ENCODE measurements at regions not wholly inside any gene's neighbourhood (a gene's known extent, or its start where the extent isn't known, plus 50 kb on each side); places are given as distances from the start of the nearest gene placed in this dataset.

GRCh38 chr4:55175779-55176231 lies 50.4 kb upstream of the KDR start:
- no peak overlapping the region for H3K27ac ChIP-seq
- H3K36me3 ChIP-seq = no peaks in the 10 kb centered on the region
- TF ChIP-seq CTCF (IDR thresholded peaks at IDR 0.05; ENCODE audit: low read depth, low read length) = no peak
- peaks cover 4% of the 10 kb centered on the region for H3K4me1 ChIP-seq (ENCODE audit: low read depth)
- no peaks in the 10 kb centered on the region for H3K27me3 ChIP-seq
- peak in 1 of 2 donors; percentile 60 for DNase-seq (ENCODE audit: low read depth in 1 of 2, low spot score in 1 of 2)
- no peak overlapping the region for H3K4me3 ChIP-seq
- H3K9me3 ChIP-seq (ENCODE audit: low read depth) = no peaks in the 10 kb centered on the region

GRCh38 chr4:55176497-55176896 lies 51.1 kb upstream of the KDR start:
- no peak for TF ChIP-seq CTCF (IDR thresholded peaks at IDR 0.05; ENCODE audit: low read depth, low read length)
- H3K9me3 ChIP-seq (ENCODE audit: low read depth) = no peaks in the 10 kb centered on the region
- no peak overlapping the region for H3K27ac ChIP-seq
- no peak for DNase-seq (ENCODE audit: low read depth in 1 of 2, low spot score in 1 of 2)
- peaks cover 10% of the 10 kb centered on the region for H3K4me1 ChIP-seq (ENCODE audit: low read depth)
- H3K36me3 ChIP-seq = no peaks in the 10 kb centered on the region
- H3K4me3 ChIP-seq = no peak overlapping the region
- H3K27me3 ChIP-seq = no peaks in the 10 kb centered on the region

- no peaks in the 10 kb centered on the region for H3K9me3 ChIP-seq (ENCODE audit: low read depth)
- no peak for TF ChIP-seq CTCF (IDR thresholded peaks at IDR 0.05; ENCODE audit: low read depth, low read length)
- peaks cover 13% of the 10 kb centered on the region for H3K4me1 ChIP-seq (ENCODE audit: low read depth)
- no peak overlapping the region for H3K4me3 ChIP-seq
- no peak for DNase-seq (ENCODE audit: low read depth in 1 of 2, low spot score in 1 of 2)
- no peaks in the 10 kb centered on the region for H3K27me3 ChIP-seq
- H3K27ac ChIP-seq = no peak overlapping the region
- no peaks in the 10 kb centered on the region for H3K36me3 ChIP-seq
Measured at GRCh38 chr4:55177461-55177860, 52.1 kb upstream of the KDR start.

- no peak overlapping the region for H3K4me3 ChIP-seq
- no peaks in the 10 kb centered on the region for H3K27me3 ChIP-seq
- no peak for DNase-seq (ENCODE audit: low read depth in 1 of 2, low spot score in 1 of 2)
- TF ChIP-seq CTCF (IDR thresholded peaks at IDR 0.05; ENCODE audit: low read depth, low read length) = no peak
- H3K4me1 ChIP-seq (ENCODE audit: low read depth) = peaks cover 20% of the 10 kb centered on the region
- no peak overlapping the region for H3K27ac ChIP-seq
- no peaks in the 10 kb centered on the region for H3K36me3 ChIP-seq
- no peaks in the 10 kb centered on the region for H3K9me3 ChIP-seq (ENCODE audit: low read depth)
Measured at GRCh38 chr4:55178226-55179005, 53.0 kb upstream of the KDR start.

GRCh38 chr4:55181010-55182005 lies 55.9 kb upstream of the KDR start:
- Histone ChIP-seq H3K4me1 (ENCODE audit: low read depth) (peaks cover 41% of the 10 kb centered on the region), H3K9me3 (ENCODE audit: low read depth) (no peaks in the 10 kb centered on the region), H3K4me3 (no peak overlapping the region), H3K27me3 (no peaks in the 10 kb centered on the region), H3K36me3 (no peaks in the 10 kb centered on the region), H3K27ac (peak overlapping the region; percentile 35)
- no peak for TF ChIP-seq CTCF (IDR thresholded peaks at IDR 0.05; ENCODE audit: low read depth, low read length)
- DNase-seq (ENCODE audit: low read depth in 1 of 2, low spot score in 1 of 2) = peak; percentile 62 to 82

Data from cardiac muscle cell (in vitro differentiated cells and primary cell).